ENCODE measurements at regions not wholly inside any gene's neighbourhood (a gene's known extent, or its start where the extent isn't known, plus 50 kb on each side); places are given as distances from the start of the nearest gene placed in this dataset.
A peak's percentile ranks its signal among the peaks of the same experiment; 100 is the strongest.

- DNase-seq (ENCODE audit: low read depth in 2 of 2): no peak
Observed at GRCh38 chr3:147582642-147583041, 173.5 kb downstream of the ZIC1 start.

- no peak for DNase-seq (ENCODE audit: low read depth in 2 of 2)
Observed at GRCh38 chr3:147589016-147589415, 179.9 kb downstream of the ZIC1 start.

- DNase-seq (ENCODE audit: low read depth in 2 of 2): no peak
Observed at GRCh38 chr3:147604136-147604535, 195.0 kb downstream of the ZIC1 start.

- DNase-seq (ENCODE audit: low read depth in 2 of 2): no peak
Observed at GRCh38 chr3:147613725-147614124, 204.6 kb downstream of the ZIC1 start.

GRCh38 chr3:147614210-147614609, 205.0 kb downstream of the ZIC1 start:
- no peak for DNase-seq (ENCODE audit: low read depth in 2 of 2)

- DNase-seq (ENCODE audit: low read depth in 2 of 2): no peak
Observed at GRCh38 chr3:147615035-147615434, 205.9 kb downstream of the ZIC1 start.

- peak; percentile 6 to 12 for DNase-seq (ENCODE audit: low read depth in 2 of 2)
Observed at GRCh38 chr3:147616998-147617619, 207.9 kb downstream of the ZIC1 start.

GRCh38 chr3:147618691-147619090, 209.5 kb downstream of the ZIC1 start:
- DNase-seq (ENCODE audit: low read depth in 2 of 2): no peak

- DNase-seq (ENCODE audit: low read depth in 2 of 2): no peak
Observed at GRCh38 chr3:147619921-147620560, 210.9 kb downstream of the ZIC1 start.

- no peak for DNase-seq (ENCODE audit: low read depth in 2 of 2)
Observed at GRCh38 chr3:147620906-147621305, 211.7 kb downstream of the ZIC1 start.

GRCh38 chr3:147630921-147631415, 221.8 kb downstream of the ZIC1 start:
- no peak for DNase-seq (ENCODE audit: low read depth in 2 of 2)

GRCh38 chr3:147640781-147641180, 231.6 kb downstream of the ZIC1 start:
- DNase-seq (ENCODE audit: low read depth in 2 of 2): no peak

GRCh38 chr3:147645761-147646160, 236.6 kb downstream of the ZIC1 start:
- no peak for DNase-seq (ENCODE audit: low read depth in 2 of 2)

- no peak for DNase-seq (ENCODE audit: low read depth in 2 of 2)
Observed at GRCh38 chr3:147649475-147649874, 240.3 kb downstream of the ZIC1 start.

GRCh38 chr3:147651107-147651778, 242.1 kb downstream of the ZIC1 start:
- no peak for DNase-seq (ENCODE audit: low read depth in 2 of 2)

GRCh38 chr3:147652651-147653366, 243.6 kb downstream of the ZIC1 start:
- DNase-seq (ENCODE audit: low read depth in 2 of 2): no peak

GRCh38 chr3:147653367-147653923, 244.3 kb downstream of the ZIC1 start:
- DNase-seq (ENCODE audit: low read depth in 2 of 2): no peak

GRCh38 chr3:147654827-147655226, 245.7 kb downstream of the ZIC1 start:
- no peak for DNase-seq (ENCODE audit: low read depth in 2 of 2)

GRCh38 chr3:147655236-147655635, 246.1 kb downstream of the ZIC1 start:
- DNase-seq (ENCODE audit: low read depth in 2 of 2): no peak

- no peak for DNase-seq (ENCODE audit: low read depth in 2 of 2)
Observed at GRCh38 chr3:147656023-147656422, 246.9 kb downstream of the ZIC1 start.

- DNase-seq (ENCODE audit: low read depth in 2 of 2): no peak
Observed at GRCh38 chr3:147661916-147662315, 252.8 kb downstream of the ZIC1 start.

- no peak for DNase-seq (ENCODE audit: low read depth in 2 of 2)
Observed at GRCh38 chr3:147662705-147663104, 253.5 kb downstream of the ZIC1 start.

Data from dermis microvascular lymphatic vessel endothelial cell (primary cell).